Stimulated activated CD8-positive, alpha-beta memory T cell treated with anti-CD3 and anti-CD28 coated beads, Interleukin-7, amount 100 ng/mL, for 48 hours (primary cell): ENCODE measurements at regions not wholly inside any gene's neighbourhood (a gene's known extent, or its start where the extent isn't known, plus 50 kb on each side); places are given as distances from the start of the nearest gene placed in this dataset.

Experiments
- DNase-seq, 2 donors: peaks; one replicate each; pipeline ENCODE4 v3.0.0-alpha.2; 2020; ENCODE audit warnings: low read depth in 1 of 2; ENCODE audit errors: extremely low read depth in 1 of 2

GRCh38 chr4:19375136-19375804, 876.4 kb upstream of the SLIT2 start:
- no peak for DNase-seq

- no peak for DNase-seq
Observed at GRCh38 chr4:19372390-19372789, 879.3 kb upstream of the SLIT2 start.

- DNase-seq: no peak
Observed at GRCh38 chr4:19368800-19369199, 882.9 kb upstream of the SLIT2 start.

- no peak for DNase-seq
Observed at GRCh38 chr4:19366916-19367315, 884.8 kb upstream of the SLIT2 start.

- no peak for DNase-seq
Observed at GRCh38 chr4:19358015-19358414, 893.7 kb upstream of the SLIT2 start.

- no peak for DNase-seq
Observed at GRCh38 chr4:19349416-19349815, 902.3 kb upstream of the SLIT2 start.

GRCh38 chr4:19348746-19349145, 903.0 kb upstream of the SLIT2 start:
- DNase-seq: no peak

GRCh38 chr4:19346636-19347035, 905.1 kb upstream of the SLIT2 start:
- no peak for DNase-seq

- DNase-seq: no peak
Observed at GRCh38 chr4:19329631-19330030, 922.1 kb upstream of the SLIT2 start.

- DNase-seq: no peak
Observed at GRCh38 chr4:19329077-19329476, 922.6 kb upstream of the SLIT2 start.

GRCh38 chr4:19327364-19327763, 924.3 kb upstream of the SLIT2 start:
- no peak for DNase-seq

- DNase-seq: no peak
Observed at GRCh38 chr4:19324184-19324583, 927.5 kb upstream of the SLIT2 start.

- DNase-seq: no peak
Observed at GRCh38 chr4:19319607-19320006, 932.1 kb upstream of the SLIT2 start.

GRCh38 chr4:19317377-19317776, 934.3 kb upstream of the SLIT2 start:
- DNase-seq: no peak

GRCh38 chr4:19314116-19314515, 937.6 kb upstream of the SLIT2 start:
- no peak for DNase-seq

GRCh38 chr4:19309378-19309777, 942.3 kb upstream of the SLIT2 start:
- no peak for DNase-seq

GRCh38 chr4:19304028-19304427, 947.7 kb upstream of the SLIT2 start:
- no peak for DNase-seq

- no peak for DNase-seq
Observed at GRCh38 chr4:19301527-19301926, 950.2 kb upstream of the SLIT2 start.

- no peak for DNase-seq
Observed at GRCh38 chr4:19300213-19300612, 951.5 kb upstream of the SLIT2 start.

GRCh38 chr4:19298998-19299397, 952.7 kb upstream of the SLIT2 start:
- DNase-seq: no peak

GRCh38 chr4:19293781-19294180, 957.9 kb upstream of the SLIT2 start:
- DNase-seq: no peak

- no peak for DNase-seq
Observed at GRCh38 chr4:19293080-19293479, 958.6 kb upstream of the SLIT2 start.

GRCh38 chr4:19286924-19287323, 964.8 kb upstream of the SLIT2 start:
- no peak for DNase-seq
